Fibroblast of pulmonary artery (primary cell): ENCODE measurements at regions not wholly inside any gene's neighbourhood (a gene's known extent, or its start where the extent isn't known, plus 50 kb on each side); places are given as distances from the start of the nearest gene placed in this dataset.
"Not testable (repeated sequence)": the region's sequence is repeated elsewhere in the genome, so short reads cannot be mapped to it uniquely, and the experiment has no call there.

ENCODE experiments used
- DNase-seq: peaks from one replicate; pipeline ENCODE4 v3.0.0-alpha.2; 2010; ENCODE audit warnings: low read depth
- H3K4me3 ChIP-seq: replicated peaks from 2 replicates; pipeline ENCODE4 v1.5.1; 2011; ENCODE audit warnings: low read depth, mild to moderate bottlenecking, control low read depth, low read length, moderate library complexity
- CTCF ChIP-seq: IDR thresholded peaks from 2 replicates; pipeline ENCODE4 v1.5.1; 2011; ENCODE audit warnings: mild to moderate bottlenecking, control low read depth, low read length, inconsistent platforms; ENCODE audit errors: missing control alignments

GRCh38 chr9:102456562-102456961 is 538.6 kb upstream of the CYLC2 start:
- no peak overlapping the region for H3K4me3 ChIP-seq
- DNase-seq: no peak
- TF ChIP-seq CTCF: no peak

- DNase-seq: no peak
- TF ChIP-seq CTCF: no peak
Measured at GRCh38 chr9:102445906-102446305, 549.2 kb upstream of the CYLC2 start.

GRCh38 chr9:102445181-102445747 is 549.9 kb upstream of the CYLC2 start:
- no peak overlapping the region for H3K4me3 ChIP-seq
- TF ChIP-seq CTCF: no peak
- DNase-seq: no peak

More at GRCh38 chr9:102445906-102446305, 549.2 kb upstream of the CYLC2 start:
- no peak overlapping the region for H3K4me3 ChIP-seq

GRCh38 chr9:102439583-102439982 is 555.5 kb upstream of the CYLC2 start:
- no peak for TF ChIP-seq CTCF
- H3K4me3 ChIP-seq: no peak overlapping the region
- DNase-seq: no peak

- not testable (repeated sequence) for DNase-seq, H3K4me3 ChIP-seq
Measured at GRCh38 chr9:102436599-102436998, 558.5 kb upstream of the CYLC2 start.

GRCh38 chr9:102435427-102435826 is 559.7 kb upstream of the CYLC2 start:
- no peak for TF ChIP-seq CTCF
- no peak overlapping the region for H3K4me3 ChIP-seq
- DNase-seq: no peak

- DNase-seq: no peak
- TF ChIP-seq CTCF: no peak
- no peak overlapping the region for H3K4me3 ChIP-seq
Measured at GRCh38 chr9:102434545-102434944, 560.6 kb upstream of the CYLC2 start.
